ENCODE measurements at regions not wholly inside any gene's neighbourhood (a gene's known extent, or its start where the extent isn't known, plus 50 kb on each side); places are given as distances from the start of the nearest gene placed in this dataset.
A peak's percentile ranks its signal among the peaks of the same experiment; 100 is the strongest.

GRCh38 chr2:237257471-237257951, 156.5 kb downstream of the COL6A3 start:
- Histone ChIP-seq H4K91ac (ENCODE audit: low read length) (no peak overlapping the region), H3K9me3 (ENCODE audit: control insufficient read depth, low read length) (no peaks in the 10 kb centered on the region), H3K23ac (ENCODE audit: low read length in 2 of 2) (no peak overlapping the region), H2AK5ac (ENCODE audit: low read length, severe bottlenecking) (peak overlapping the region; percentile 9), H2AFZ (ENCODE audit: low read depth, low read length) (no peak overlapping the region), H3K4me3 (ENCODE audit: insufficient read depth in 1 of 2, low read depth in 1 of 2, low read length in 2 of 2) (no peak overlapping the region), H3K4ac (ENCODE audit: low read depth in 1 of 2, low read length in 2 of 2) (peak overlapping the region in 1 of 2 experiments; percentile 76), H2BK5ac (ENCODE audit: low read depth, low read length, poor library complexity, severe bottlenecking) (no peak overlapping the region), H3K4me2 (ENCODE audit: low read length, poor library complexity, severe bottlenecking) (no peak overlapping the region), H3K27me3 (ENCODE audit: control insufficient read depth in 1 of 2, insufficient read depth in 1 of 2, low read length in 2 of 2) (no peaks in the 10 kb centered on the region), H3K4me1 (ENCODE audit: control insufficient read depth, insufficient read depth, low read depth, low read length) (peaks cover 18% of the 10 kb centered on the region), H3K9ac (ENCODE audit: low read length) (peak overlapping the region; percentile 90), H2BK120ac (ENCODE audit: low read depth, low read length) (no peak overlapping the region), H3K27ac (ENCODE audit: low read length, poor library complexity, severe bottlenecking) (peak overlapping the region; percentile 48), H2BK12ac (ENCODE audit: low read length in 2 of 2) (peak overlapping the region in 1 of 2 experiments; percentile 83), H3K18ac (ENCODE audit: low read depth in 1 of 2, low read length in 2 of 2) (peak overlapping the region in 1 of 2 experiments; percentile 70), H3K36me3 (ENCODE audit: control insufficient read depth in 1 of 2, insufficient read depth in 2 of 2, low read depth in 1 of 2, low read length in 2 of 2) (no peaks in the 10 kb centered on the region), H3K79me1 (replicated peaks; ENCODE audit: low read length, poor library complexity, severe bottlenecking) (no peaks in the 10 kb centered on the region), H4K8ac (ENCODE audit: low read length) (no peak overlapping the region), H3K14ac (ENCODE audit: low read length in 2 of 2) (no peak overlapping the region), H2BK15ac (ENCODE audit: low read depth, poor library complexity, severe bottlenecking) (no peak overlapping the region)
- 69% methylated on average over 7 of the region's 10 CpGs for WGBS
- no peak for DNase-seq

GRCh38 chr2:237258116-237258515, 155.8 kb downstream of the COL6A3 start:
- Histone ChIP-seq H2BK5ac (ENCODE audit: low read depth, low read length, poor library complexity, severe bottlenecking) (no peak overlapping the region), H2BK15ac (ENCODE audit: low read depth, poor library complexity, severe bottlenecking) (no peak overlapping the region), H3K36me3 (ENCODE audit: control insufficient read depth in 1 of 2, insufficient read depth in 2 of 2, low read depth in 1 of 2, low read length in 2 of 2) (no peaks in the 10 kb centered on the region), H3K4ac (ENCODE audit: low read depth in 1 of 2, low read length in 2 of 2) (peak overlapping the region in 1 of 2 experiments; percentile 9), H3K18ac (ENCODE audit: low read depth in 1 of 2, low read length in 2 of 2) (peak overlapping the region in 1 of 2 experiments; percentile 23), H3K4me3 (ENCODE audit: insufficient read depth in 1 of 2, low read depth in 1 of 2, low read length in 2 of 2) (no peak overlapping the region), H3K9me3 (ENCODE audit: control insufficient read depth, low read length) (no peaks in the 10 kb centered on the region), H2AFZ (ENCODE audit: low read depth, low read length) (no peak overlapping the region), H2BK120ac (ENCODE audit: low read depth, low read length) (peak overlapping the region; percentile 42), H4K8ac (ENCODE audit: low read length) (peak overlapping the region; percentile 70), H3K4me1 (ENCODE audit: control insufficient read depth, insufficient read depth, low read depth, low read length) (peaks cover 18% of the 10 kb centered on the region), H3K79me1 (replicated peaks; ENCODE audit: low read length, poor library complexity, severe bottlenecking) (no peaks in the 10 kb centered on the region), H3K9ac (ENCODE audit: low read length) (peak overlapping the region; percentile 90), H3K4me2 (ENCODE audit: low read length, poor library complexity, severe bottlenecking) (no peak overlapping the region), H2BK12ac (ENCODE audit: low read length in 2 of 2) (no peak overlapping the region), H2AK5ac (ENCODE audit: low read length, severe bottlenecking) (no peak overlapping the region), H3K27ac (ENCODE audit: low read length, poor library complexity, severe bottlenecking) (peak overlapping the region; percentile 48), H3K23ac (ENCODE audit: low read length in 2 of 2) (no peak overlapping the region), H3K27me3 (ENCODE audit: control insufficient read depth in 1 of 2, insufficient read depth in 1 of 2, low read length in 2 of 2) (no peaks in the 10 kb centered on the region), H4K91ac (ENCODE audit: low read length) (no peak overlapping the region), H3K14ac (ENCODE audit: low read length in 2 of 2) (no peak overlapping the region)
- DNase-seq, result no peak
- 87% methylated on average over 6 of the region's 7 CpGs for WGBS

GRCh38 chr2:237258615-237259014, 155.3 kb downstream of the COL6A3 start:
- Histone ChIP-seq H4K8ac (ENCODE audit: low read length) (peak overlapping the region; percentile 67), H3K14ac (ENCODE audit: low read length in 2 of 2) (no peak overlapping the region), H2BK5ac (ENCODE audit: low read depth, low read length, poor library complexity, severe bottlenecking) (no peak overlapping the region), H4K91ac (ENCODE audit: low read length) (no peak overlapping the region), H3K27ac (ENCODE audit: low read length, poor library complexity, severe bottlenecking) (peak overlapping the region; percentile 48), H2AFZ (ENCODE audit: low read depth, low read length) (no peak overlapping the region), H3K79me1 (replicated peaks; ENCODE audit: low read length, poor library complexity, severe bottlenecking) (no peaks in the 10 kb centered on the region), H3K23ac (ENCODE audit: low read length in 2 of 2) (no peak overlapping the region), H2AK5ac (ENCODE audit: low read length, severe bottlenecking) (peak overlapping the region; percentile 57), H3K27me3 (ENCODE audit: control insufficient read depth in 1 of 2, insufficient read depth in 1 of 2, low read length in 2 of 2) (no peaks in the 10 kb centered on the region), H3K4me3 (ENCODE audit: insufficient read depth in 1 of 2, low read depth in 1 of 2, low read length in 2 of 2) (no peak overlapping the region), H3K9me3 (ENCODE audit: control insufficient read depth, low read length) (no peaks in the 10 kb centered on the region), H2BK15ac (ENCODE audit: low read depth, poor library complexity, severe bottlenecking) (no peak overlapping the region), H3K9ac (ENCODE audit: low read length) (peak overlapping the region; percentile 90), H2BK120ac (ENCODE audit: low read depth, low read length) (no peak overlapping the region), H3K4ac (ENCODE audit: low read depth in 1 of 2, low read length in 2 of 2) (peak overlapping the region in 1 of 2 experiments; percentile 37), H3K4me2 (ENCODE audit: low read length, poor library complexity, severe bottlenecking) (no peak overlapping the region), H2BK12ac (ENCODE audit: low read length in 2 of 2) (peak overlapping the region in 1 of 2 experiments; percentile 33), H3K36me3 (ENCODE audit: control insufficient read depth in 1 of 2, insufficient read depth in 2 of 2, low read depth in 1 of 2, low read length in 2 of 2) (no peaks in the 10 kb centered on the region), H3K4me1 (ENCODE audit: control insufficient read depth, insufficient read depth, low read depth, low read length) (peaks cover 17% of the 10 kb centered on the region), H3K18ac (ENCODE audit: low read depth in 1 of 2, low read length in 2 of 2) (peak overlapping the region in 1 of 2 experiments; percentile 2)
- no peak for DNase-seq
- WGBS, result 91% methylated on average over 2 of the region's 4 CpGs

GRCh38 chr2:237259201-237259600, 154.8 kb downstream of the COL6A3 start:
- H2BK5ac ChIP-seq (ENCODE audit: low read depth, low read length, poor library complexity, severe bottlenecking), result no peak overlapping the region
- H2BK15ac ChIP-seq (ENCODE audit: low read depth, poor library complexity, severe bottlenecking), result no peak overlapping the region
- no peaks in the 10 kb centered on the region for H3K79me1 ChIP-seq (replicated peaks; ENCODE audit: low read length, poor library complexity, severe bottlenecking)
- H3K4ac ChIP-seq (ENCODE audit: low read depth in 1 of 2, low read length in 2 of 2), result peak overlapping the region in 1 of 2 experiments; percentile 6
- no peak overlapping the region for H3K27ac ChIP-seq (ENCODE audit: low read length, poor library complexity, severe bottlenecking)
- H3K14ac ChIP-seq (ENCODE audit: low read length in 2 of 2), result no peak overlapping the region
- H3K4me1 ChIP-seq (ENCODE audit: control insufficient read depth, insufficient read depth, low read depth, low read length), result peaks cover 17% of the 10 kb centered on the region
- H4K8ac ChIP-seq (ENCODE audit: low read length), result peak overlapping the region; percentile 67
- H2AFZ ChIP-seq (ENCODE audit: low read depth, low read length), result no peak overlapping the region
- no peak overlapping the region for H2BK120ac ChIP-seq (ENCODE audit: low read depth, low read length)
- H3K36me3 ChIP-seq (ENCODE audit: control insufficient read depth in 1 of 2, insufficient read depth in 2 of 2, low read depth in 1 of 2, low read length in 2 of 2), result no peaks in the 10 kb centered on the region
- peak overlapping the region; percentile 90 for H3K9ac ChIP-seq (ENCODE audit: low read length)
- peak overlapping the region; percentile 33 to 59 for H2BK12ac ChIP-seq (ENCODE audit: low read length in 2 of 2)
- no peak overlapping the region for H3K23ac ChIP-seq (ENCODE audit: low read length in 2 of 2)
- no peaks in the 10 kb centered on the region for H3K27me3 ChIP-seq (ENCODE audit: control insufficient read depth in 1 of 2, insufficient read depth in 1 of 2, low read length in 2 of 2)
- WGBS, result 98% methylated on average over 4 of the region's 4 CpGs
- no peak for DNase-seq
- H3K9me3 ChIP-seq (ENCODE audit: control insufficient read depth, low read length), result no peaks in the 10 kb centered on the region
- H2AK5ac ChIP-seq (ENCODE audit: low read length, severe bottlenecking), result peak overlapping the region; percentile 57
- H4K91ac ChIP-seq (ENCODE audit: low read length), result peak overlapping the region; percentile 66
- H3K4me2 ChIP-seq (ENCODE audit: low read length, poor library complexity, severe bottlenecking), result no peak overlapping the region
- no peak overlapping the region for H3K4me3 ChIP-seq (ENCODE audit: insufficient read depth in 1 of 2, low read depth in 1 of 2, low read length in 2 of 2)
- peak overlapping the region in 1 of 2 experiments; percentile 2 for H3K18ac ChIP-seq (ENCODE audit: low read depth in 1 of 2, low read length in 2 of 2)
